GM18507 (cell line): ENCODE measurements at regions not wholly inside any gene's neighbourhood (a gene's known extent, or its start where the extent isn't known, plus 50 kb on each side); places are given as distances from the start of the nearest gene placed in this dataset.

Source experiments
- DNase-seq: peaks from one replicate; pipeline ENCODE4 v3.0.0; 2011; ENCODE audit warnings: low read depth; ENCODE audit not compliant: insufficient read length; ENCODE audit errors: extremely low spot score
- FAIRE-seq: peaks from 2 replicates; lab custom pipeline; 2011; peaks lifted over from hg19 to GRCh38; lab: Jason Lieb, UNC

DNA sequence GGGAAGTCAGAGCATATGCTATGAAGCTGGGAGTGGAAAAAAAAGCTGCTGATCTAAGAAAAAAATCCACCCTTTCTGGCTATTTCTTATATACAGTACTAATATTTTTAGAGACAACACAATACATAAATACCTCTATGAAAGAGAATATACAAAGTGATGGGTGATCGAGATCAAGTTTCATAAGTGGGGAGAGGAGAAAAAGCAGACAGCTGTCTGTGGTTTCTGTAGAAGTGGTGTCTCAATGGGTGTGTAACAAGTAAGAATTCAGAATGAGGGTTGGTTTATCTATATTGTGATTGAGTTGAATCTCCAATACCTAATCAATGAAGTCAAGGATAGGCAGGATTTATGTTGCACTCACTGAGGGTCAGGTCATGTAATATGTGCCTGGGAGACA is 191.0 kb downstream of the HNMT start:
- DNase-seq (no peak), FAIRE-seq (no peak)

DNA sequence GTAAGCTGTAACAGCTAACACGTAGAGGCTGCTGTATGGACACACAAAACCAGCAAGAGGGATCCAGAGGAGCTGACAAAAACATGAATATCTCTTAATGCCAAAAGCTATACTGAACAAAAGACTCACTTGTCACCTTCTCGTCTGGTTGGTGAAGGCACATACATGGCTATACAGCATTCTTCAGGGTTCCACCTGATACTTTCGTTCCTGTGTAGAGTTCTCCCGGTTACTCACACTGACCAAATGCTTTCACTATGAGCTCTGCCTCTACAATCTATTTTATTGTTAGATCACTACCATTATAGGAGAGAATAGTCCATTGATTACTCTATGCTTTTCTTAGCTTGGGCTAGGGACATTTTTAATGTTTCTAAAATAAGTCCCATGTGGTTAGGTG is 193.1 kb downstream of the HNMT start:
- DNase-seq (no peak), FAIRE-seq (no peak)

DNA sequence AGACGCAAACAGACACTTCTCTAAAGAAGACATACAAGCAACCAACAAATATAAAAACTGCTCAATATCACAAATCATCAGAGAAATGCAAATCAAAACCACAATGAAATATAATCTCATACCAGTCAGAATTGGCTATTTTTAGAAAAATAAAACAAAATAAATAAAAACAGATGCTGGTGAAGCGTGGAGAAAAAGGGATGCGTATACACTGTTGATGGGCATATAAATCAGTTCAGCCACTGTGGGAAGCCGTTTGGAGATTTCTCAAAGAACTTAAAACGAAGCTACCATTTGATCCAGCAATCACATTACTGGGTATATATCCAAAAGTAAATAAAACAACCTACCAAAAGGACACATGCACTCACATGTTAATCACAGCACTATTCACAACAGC is 206.2 kb downstream of the HNMT start:
- FAIRE-seq: peak; percentile 42

DNA sequence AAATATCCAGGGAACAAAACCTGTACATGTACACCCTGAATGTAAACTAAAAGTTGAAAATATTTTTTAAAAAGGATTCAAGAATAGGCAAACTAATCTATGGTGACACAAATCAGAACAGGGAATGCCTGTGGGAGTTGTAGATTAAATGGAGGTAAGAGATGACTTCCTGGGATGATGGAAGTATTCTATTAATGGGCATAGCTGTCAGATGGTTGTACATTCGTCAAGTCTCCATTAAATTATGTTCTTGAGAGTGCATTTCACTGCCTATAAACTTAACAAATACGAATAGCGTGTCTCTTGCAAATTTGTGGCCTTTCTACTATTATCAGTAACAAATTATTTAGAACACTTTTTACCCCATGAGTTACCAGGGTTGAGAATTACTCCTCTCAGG is 207.0 kb downstream of the HNMT start:
- DNase-seq: no peak

More for the DNA sequence above, 206.2 kb downstream of the HNMT start:
- DNase-seq: no peak

DNA sequence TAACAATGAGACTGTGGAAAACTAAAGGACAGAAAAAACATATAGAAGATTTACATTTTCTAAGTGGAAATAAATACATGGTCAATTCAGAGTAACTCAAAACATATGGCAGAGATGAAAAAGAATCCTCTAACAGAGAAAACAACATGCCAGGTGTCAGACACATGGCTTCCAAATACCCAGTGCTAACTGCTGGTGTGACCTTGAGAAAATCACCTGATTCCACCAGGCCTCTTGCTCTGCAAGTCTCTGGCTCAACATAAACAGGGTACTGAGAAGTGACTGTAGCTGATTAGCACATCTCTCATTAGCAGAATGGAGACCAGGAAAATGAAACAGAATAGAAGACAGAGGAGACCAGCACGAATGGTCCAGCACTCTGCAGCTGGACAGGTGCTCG is 210.8 kb downstream of the HNMT start:
- FAIRE-seq: no peak
- no peak for DNase-seq

More for the DNA sequence above, 207.0 kb downstream of the HNMT start:
- FAIRE-seq: no peak

DNA sequence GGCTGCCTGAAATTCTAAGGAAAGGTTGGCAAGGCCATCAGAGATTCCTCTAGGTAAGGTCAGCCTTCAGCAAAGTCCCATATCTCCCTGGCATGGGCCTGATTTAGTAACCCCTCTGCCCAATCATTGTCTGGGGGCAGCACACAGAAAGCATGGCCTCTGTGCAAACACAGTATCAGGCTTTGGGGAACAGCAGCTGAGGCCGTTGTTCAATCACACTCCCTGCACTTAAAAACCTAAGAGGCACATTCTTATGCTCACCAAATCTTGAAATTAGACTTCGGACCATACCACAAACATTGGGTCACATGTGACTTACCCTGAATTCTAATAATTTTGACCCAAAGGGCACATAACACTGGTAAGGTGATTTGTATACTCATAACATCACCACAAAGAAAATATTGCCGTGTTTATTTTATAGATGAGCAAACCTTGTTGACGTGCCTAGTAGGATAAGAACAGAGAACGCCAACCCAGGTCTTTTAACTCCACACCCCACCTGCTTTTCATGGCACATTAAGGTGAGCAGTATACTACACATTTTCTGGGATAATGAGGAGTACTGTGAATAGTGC is 212.7 kb downstream of the HNMT start:
- FAIRE-seq: no peak
- no peak for DNase-seq

DNA sequence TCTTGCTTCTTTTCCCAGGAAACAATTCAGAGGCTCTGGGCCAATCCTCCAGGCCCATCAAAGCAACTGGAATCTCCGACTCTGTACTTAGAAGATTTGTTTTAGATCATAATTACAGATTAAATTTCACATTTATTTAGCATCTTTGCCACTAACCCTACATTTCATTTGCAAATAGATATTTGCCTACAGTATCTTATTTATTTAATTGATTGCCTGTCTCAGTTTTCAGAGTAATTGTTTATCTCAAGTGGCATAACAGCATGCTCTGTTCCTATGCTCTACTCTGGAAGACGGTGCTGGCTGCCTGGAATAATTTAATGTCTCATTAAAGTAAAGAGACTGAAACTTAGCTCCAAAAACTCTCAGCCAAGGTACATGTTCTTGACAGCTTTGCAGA is 213.4 kb downstream of the HNMT start:
- DNase-seq (no peak), FAIRE-seq (no peak)

DNA sequence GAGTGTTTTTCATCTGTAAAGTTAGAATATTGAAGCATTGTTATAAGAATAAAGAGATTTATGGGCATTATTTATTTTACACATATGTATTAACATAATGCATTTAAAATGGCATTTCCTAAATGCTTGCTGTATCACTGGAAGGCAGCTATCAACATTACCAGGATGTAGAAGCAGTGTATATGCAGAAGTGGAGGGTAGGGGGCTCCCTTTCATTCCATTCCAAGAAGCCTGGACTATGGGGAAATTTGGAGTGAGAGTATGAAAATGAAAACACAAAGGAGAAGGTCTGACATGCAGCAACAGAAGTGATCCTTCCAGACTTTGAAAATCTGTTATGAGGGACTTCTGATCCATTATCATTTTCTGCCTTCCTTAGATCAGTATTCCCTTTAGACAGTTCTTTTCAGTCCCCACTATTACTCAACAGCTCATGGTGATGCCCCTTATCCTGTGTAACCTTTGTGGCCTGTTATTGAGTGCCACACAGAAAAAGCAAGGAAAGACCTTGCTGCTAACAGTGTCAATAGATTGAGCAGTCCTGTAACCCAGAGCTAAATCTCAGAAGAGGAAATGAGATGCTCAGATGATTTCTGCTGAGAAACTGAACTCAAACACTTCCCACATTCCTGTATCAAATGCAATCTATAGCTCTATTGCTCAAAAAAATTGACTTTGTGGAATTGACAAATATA is 216.6 kb downstream of the HNMT start:
- FAIRE-seq (no peak), DNase-seq (no peak)

DNA sequence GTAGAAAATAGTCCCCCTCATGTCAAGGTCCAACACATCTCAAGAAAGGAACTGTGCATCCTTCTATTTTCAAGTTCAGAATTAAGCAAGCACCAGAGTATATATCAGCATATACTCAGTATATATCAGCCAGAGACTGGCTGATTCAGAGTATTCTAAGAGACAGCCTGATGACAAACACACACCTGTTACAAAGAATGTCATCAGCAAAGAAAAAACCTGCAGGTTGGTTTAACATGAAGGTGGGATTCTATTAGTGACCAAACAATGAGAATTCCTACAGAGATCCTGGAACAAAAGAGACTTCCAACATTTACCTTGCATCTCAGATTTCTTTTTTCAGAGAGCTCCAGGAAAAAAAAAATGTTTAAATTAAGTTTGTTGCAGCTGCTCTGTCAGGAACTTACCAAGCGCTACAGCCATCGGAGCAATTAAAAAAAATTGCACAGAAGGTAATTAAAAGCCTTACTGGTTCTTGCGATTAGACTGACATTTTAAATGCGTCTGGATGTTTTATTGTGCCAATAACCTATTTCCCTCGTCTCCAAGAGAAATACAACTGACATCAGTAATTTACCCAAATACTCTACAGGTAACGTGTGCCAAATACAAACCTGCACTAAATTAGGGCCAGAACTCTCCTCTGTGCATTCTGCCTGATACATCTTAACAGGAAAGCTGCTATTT is 218.1 kb downstream of the HNMT start:
- DNase-seq (no peak), FAIRE-seq (no peak)

DNA sequence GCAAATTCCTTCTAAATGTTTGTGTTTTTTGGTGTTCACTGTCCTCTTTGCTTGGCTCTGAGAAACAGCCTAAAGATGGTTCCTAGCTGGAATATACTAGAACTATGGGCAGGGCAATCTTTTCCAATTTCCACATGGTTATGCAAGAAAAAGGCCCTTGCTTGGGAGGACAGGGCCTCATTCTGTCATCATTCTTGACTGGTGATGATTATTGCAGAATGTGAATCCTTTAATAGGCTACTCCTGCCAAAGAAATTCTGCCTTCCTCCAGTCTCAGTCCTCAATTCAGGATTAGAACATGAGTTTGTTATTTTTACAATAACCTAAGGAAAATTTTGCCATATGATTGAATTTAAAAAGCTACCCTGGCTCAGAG is 218.7 kb downstream of the HNMT start:
- no peak for FAIRE-seq
- no peak for DNase-seq

DNA sequence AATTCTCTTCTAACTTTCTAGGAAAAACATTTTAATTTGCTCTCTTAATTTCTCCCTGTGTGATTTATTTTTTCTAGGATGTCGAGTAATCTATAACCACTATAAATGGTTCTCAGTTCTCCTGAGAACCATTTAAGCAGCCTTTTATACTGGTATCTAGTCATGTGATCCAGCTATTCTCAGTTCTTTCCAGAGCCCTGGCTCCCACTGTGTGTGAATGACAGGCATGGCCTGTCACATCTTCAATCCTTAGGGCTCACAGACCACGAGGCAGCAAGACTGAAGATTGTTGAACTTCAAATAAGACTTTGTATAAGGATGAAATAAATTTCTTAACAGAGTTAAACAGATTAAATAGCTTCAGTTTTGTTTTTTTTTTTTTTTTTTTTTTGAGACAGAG is 219.4 kb downstream of the HNMT start:
- no peak for FAIRE-seq
- no peak for DNase-seq

DNA sequence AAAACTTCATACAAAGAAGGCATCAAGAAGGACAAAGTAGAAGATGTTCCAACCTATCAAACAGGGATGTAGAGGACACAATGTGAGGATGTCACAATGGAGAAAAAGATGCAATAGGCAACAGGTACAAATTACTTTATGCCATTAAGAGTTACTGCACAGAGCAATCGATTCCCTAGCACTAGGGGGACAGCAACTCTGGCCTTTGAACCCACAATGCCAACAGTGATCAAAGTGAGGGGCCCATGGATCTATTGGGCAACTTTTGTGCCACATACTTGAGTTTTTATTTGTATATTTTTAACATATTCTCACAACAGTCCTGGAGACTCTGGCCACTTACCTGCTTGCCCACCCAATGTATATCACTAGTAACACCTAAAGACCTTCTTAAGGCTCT is 220.2 kb downstream of the HNMT start:
- DNase-seq (no peak), FAIRE-seq (no peak)

DNA sequence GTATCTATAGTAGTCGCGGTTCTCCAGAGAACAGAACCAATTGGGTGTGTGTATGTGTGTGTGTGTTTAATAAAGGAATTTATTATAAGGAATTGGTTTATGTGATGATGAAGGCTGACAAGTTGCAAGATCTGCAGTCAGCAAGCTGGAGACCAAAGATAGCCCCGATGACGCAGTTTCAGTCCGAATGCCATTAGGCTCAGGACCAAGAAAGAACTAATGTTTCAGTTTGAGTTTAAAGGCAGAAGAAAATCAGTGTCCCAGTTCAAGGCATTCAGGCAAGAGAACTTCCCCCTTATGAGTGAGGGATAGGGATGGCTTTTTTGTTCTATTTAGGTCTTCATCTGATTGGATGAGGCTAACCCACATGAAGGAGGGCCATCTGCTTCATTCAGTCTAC is 221.6 kb downstream of the HNMT start:
- no peak for FAIRE-seq

DNA sequence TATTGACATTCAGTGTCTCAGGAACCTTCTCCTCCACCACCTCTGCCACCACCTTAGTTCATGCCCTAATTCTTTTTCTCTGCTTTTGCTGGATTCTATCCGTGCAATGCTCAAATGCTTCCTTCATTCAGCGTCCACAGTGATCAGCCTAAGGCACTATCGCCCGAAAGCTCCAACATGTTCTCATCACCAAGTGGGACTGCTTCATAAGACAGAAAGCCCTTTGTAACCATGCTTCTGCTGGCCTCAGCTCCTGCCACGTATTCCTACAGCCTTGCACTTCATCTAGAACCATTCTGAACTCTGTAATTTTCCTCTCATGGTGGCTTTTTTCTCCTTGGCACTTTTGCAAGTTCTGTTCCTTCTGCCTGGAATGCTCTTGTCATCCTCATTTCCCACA is 222.9 kb downstream of the HNMT start:
- no peak for DNase-seq
- FAIRE-seq: no peak

More for the DNA sequence above, 221.6 kb downstream of the HNMT start:
- DNase-seq: no peak

DNA sequence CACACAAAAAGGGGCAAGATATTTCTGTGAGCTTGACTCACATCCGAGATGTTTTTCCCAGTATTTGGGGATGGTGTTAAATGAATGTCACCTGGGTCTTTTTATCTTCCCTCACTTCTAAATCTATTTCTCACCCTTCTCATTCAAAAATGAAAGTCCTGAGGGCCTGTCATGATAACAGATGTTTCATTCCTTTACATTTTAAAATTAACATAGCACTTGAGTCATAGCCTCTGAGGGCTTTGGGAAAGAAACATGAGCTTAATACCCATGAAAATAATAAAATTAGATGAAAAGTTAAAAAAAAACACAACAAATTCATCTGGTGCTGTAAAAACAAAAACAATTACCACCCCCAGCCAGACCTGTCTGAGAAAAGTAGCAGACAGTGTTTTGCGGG is 226.7 kb downstream of the HNMT start:
- no peak for FAIRE-seq
- DNase-seq: no peak

DNA sequence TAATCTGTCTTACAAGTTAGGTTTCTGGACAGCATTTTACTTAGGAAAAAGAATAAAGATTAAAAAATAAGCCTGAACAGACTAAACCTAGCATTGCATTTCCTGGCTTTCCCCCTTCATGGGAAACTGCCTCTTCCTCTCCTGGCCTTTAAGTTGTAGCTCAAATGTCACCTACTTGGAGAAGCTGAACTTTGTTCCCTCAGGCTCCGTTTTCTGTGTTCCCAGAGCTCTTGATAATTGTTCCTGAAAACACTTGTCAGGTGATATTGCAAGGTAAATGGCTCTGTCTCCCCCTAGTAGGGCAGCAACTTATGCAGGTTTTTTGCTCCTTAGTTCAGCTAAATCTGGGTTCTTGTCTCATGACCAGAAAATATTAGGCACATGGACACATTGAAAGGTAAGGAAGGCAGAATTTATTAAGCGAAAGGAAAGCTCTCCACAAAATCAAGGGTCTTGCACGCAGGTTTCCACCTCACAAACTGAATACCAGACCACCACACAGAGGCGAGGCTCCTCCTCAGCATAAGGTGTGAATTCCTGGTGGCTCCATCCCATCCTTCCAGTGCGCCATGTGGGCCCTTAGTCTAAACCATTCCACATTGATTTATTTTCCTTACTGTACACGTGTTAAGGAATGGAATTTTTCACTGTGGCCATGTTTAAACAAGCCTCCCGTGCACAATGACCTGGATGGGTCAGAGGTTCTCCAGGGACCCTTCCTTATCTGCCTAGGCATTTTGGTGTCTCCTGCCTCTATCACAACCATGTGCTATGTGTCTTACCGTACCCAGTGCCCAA is 229.3 kb downstream of the HNMT start:
- DNase-seq: no peak

DNA sequence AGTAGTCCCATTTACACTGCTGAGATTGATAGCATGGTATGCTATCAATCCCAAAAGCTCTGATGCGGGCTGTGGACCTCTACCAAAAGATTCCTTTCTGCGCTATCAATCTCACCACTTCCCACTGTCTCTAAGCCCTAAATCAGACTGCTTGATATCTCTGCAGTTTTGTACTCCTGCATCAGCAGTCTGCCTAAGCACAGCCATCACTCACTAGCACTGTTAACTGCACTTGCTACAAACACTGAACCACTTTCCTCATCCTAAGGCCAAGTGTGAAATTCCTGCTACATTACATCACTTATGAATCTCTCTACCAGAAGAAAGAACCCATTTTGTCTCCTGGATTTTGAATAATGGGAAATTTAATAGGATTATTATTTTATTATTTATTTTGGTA is 237.0 kb downstream of the HNMT start:
- FAIRE-seq (no peak), DNase-seq (no peak)

More for the DNA sequence above, 229.3 kb downstream of the HNMT start:
- no peak for FAIRE-seq

DNA sequence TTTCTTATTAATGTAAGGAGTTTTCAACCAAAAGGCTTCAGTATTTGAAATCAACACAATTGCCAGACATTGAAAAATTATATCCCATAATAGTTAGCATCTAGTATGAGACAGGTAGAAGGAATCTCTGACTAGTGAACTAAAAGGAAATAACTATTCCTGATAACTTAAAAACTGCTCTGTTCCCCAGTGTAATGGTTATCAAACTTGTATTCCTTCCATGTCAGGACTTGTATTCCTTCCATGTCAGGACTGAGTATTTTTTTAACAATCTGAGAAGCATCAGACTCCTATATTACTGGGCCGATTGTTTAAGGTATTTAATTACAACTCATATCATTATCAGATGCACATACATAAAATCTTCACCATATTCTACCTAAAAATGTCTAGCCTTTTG is 238.5 kb downstream of the HNMT start:
- FAIRE-seq: no peak
- no peak for DNase-seq

DNA sequence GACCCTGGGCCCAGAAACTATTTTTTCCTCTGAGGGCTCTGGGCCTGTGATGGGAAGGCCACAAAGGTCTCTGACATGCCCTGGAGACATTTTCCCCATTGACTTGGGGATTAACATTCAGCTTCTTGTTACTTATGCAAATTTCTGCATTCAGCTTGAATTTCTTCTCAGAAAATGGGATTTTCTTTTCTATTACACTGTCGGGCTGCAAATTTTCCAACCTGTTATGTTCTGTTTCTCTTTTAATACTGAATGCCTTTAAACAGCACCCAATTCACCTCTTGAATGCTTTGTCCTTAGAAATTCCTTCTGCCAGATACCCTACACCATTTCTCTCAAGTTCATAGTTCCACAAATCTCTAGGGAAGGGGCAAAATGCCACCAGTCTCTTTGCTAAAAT is 241.0 kb downstream of the HNMT start:
- no peak for FAIRE-seq
- no peak for DNase-seq
